ENCODE measurements at regions not wholly inside any gene's neighbourhood (a gene's known extent, or its start where the extent isn't known, plus 50 kb on each side); places are given as distances from the start of the nearest gene placed in this dataset.

DNA sequence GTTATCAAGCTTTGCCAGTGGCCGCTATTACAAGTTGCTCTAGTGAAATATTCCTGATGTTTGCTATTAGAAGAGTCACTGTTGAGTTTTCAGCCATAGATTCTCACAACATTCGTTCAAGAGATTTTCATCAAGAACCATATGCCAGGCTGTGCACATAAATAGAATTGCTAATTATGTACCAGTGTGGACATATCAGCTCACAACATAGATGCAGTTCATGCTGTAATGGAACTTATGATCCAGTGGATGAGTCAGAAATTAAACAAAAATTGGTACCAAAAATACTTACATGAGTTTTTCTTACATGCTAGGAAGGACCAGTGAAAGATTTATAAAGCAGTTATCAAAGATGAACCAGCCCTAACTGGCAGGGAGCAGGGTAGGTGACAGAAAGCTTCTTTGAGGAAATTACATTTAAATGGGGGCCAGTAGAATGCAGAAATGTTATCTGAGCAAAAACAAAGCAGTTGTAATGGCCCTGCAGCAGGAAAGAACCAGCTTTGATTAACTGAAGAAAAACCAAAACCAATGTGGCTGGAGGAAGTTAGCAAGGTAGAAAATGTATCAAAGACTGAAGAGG is 404.2 kb downstream of the DNAH5 start:
- Histone ChIP-seq H4K20me1 (ENCODE audit: insufficient read depth) (no peaks in the 10 kb centered on the region), H3K4me1 (ENCODE audit: control insufficient read depth in 1 of 2, insufficient read depth in 2 of 2, low read length in 2 of 2) (no peaks in the 10 kb centered on the region), H3K36me3 (ENCODE audit: control insufficient read depth in 1 of 2, insufficient read depth in 2 of 2, low read length in 2 of 2) (no peaks in the 10 kb centered on the region), H3K27me3 (ENCODE audit: insufficient read depth, low read length) (no peaks in the 10 kb centered on the region), H2AFZ (ENCODE audit: low read depth, low read length, poor library complexity, severe bottlenecking) (no peak overlapping the region), H3K79me2 (ENCODE audit: insufficient read depth, low read length) (no peaks in the 10 kb centered on the region), H3K9me2 (ENCODE audit: insufficient read depth) (no peaks in the 10 kb centered on the region), H3K4me3 (replicated peaks in 1 of 2; ENCODE audit: low read depth in 1 of 2, low read length in 2 of 2) (no peak overlapping the region), H3K9me3 (ENCODE audit: control insufficient read depth in 1 of 2, insufficient read depth in 1 of 2, low read depth in 1 of 2, low read length in 2 of 2) (peaks cover 12 to 15% of the 10 kb centered on the region in 2 experiments; a peak in 2 of 4 replicates), H3K4me2 (ENCODE audit: low read length) (no peak overlapping the region), H3K9ac (ENCODE audit: low read length) (no peak overlapping the region), H3K27ac (ENCODE audit: low read depth, low read length) (no peak overlapping the region)
- TF ChIP-seq REST (IDR thresholded peaks at IDR 0.05; ENCODE audit: low read depth) (no peak), POLR2AphosphoS5 (IDR thresholded peaks at IDR 0.05; ENCODE audit: low read depth, low read length) (no peak), JUND (IDR thresholded peaks at IDR 0.05) (no peak), ZNF274 (IDR thresholded peaks at IDR 0.05; ENCODE audit: low read depth, low read length) (no peak), CEBPB (IDR thresholded peaks at IDR 0.05; ENCODE audit: low read depth) (no peak), MAX (IDR thresholded peaks at IDR 0.05) (no peak), EGR1 (IDR thresholded peaks at IDR 0.05; ENCODE audit: low read depth) (no peak), EZH2phosphoT487 (IDR thresholded peaks at IDR 0.05; ENCODE audit: borderline replicate concordance) (no peak), SIN3A (IDR thresholded peaks at IDR 0.05; ENCODE audit: low read depth) (no peak), YY1 (IDR thresholded peaks at IDR 0.05; ENCODE audit: extremely low read depth, insufficient replicate concordance, low read depth, low read length) (no peak), ZFX (IDR thresholded peaks at IDR 0.05) (no peak), ELF1 (IDR thresholded peaks at IDR 0.05; ENCODE audit: borderline replicate concordance, low read depth) (no peak), SRF (IDR thresholded peaks at IDR 0.05; ENCODE audit: low read depth) (no peak), CBX3 (IDR thresholded peaks at IDR 0.05; ENCODE audit: low read depth) (no peak), TCF7L2 (IDR thresholded peaks at IDR 0.05; ENCODE audit: borderline replicate concordance, extremely low read depth, insufficient read depth, insufficient read length) (no peak), SP1 (IDR thresholded peaks at IDR 0.05; ENCODE audit: low read depth) (no peak), RAD21 (IDR thresholded peaks at IDR 0.05; ENCODE audit: low read depth) (no peak), EZH2 (IDR thresholded peaks at IDR 0.05) (no peak)
- TF ChIP-seq, protein P1, sequence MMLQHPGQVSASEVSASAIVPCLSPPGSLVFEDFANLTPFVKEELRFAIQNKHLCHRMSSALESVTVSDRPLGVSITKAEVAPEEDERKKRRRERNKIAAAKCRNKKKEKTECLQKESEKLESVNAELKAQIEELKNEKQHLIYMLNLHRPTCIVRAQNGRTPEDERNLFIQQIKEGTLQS (IDR thresholded peaks at IDR 0.05) = no peak
- TF ChIP-seq, protein P2, sequence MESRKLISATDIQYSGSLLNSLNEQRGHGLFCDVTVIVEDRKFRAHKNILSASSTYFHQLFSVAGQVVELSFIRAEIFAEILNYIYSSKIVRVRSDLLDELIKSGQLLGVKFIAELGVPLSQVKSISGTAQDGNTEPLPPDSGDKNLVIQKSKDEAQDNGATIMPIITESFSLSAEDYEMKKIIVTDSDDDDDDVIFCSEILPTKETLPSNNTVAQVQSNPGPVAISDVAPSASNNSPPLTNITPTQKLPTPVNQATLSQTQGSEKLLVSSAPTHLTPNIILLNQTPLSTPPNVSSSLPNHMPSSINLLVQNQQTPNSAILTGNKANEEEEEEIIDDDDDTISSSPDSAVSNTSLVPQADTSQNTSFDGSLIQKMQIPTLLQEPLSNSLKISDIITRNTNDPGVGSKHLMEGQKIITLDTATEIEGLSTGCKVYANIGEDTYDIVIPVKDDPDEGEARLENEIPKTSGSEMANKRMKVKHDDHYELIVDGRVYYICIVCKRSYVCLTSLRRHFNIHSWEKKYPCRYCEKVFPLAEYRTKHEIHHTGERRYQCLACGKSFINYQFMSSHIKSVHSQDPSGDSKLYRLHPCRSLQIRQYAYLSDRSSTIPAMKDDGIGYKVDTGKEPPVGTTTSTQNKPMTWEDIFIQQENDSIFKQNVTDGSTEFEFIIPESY (IDR thresholded peaks at IDR 0.05; ENCODE audit: extremely low read depth, insufficient replicate concordance, low read length) = no peak
- intact Hi-C loops (cut with micrococcal nuclease) = no loop called here
- POLR2A ChIA-PET = no interaction called here
- ATAC-seq (no peak), DNase-seq (ENCODE audit: low read depth, low spot score) (no peak)
- CTCF ChIA-PET = no interaction called here
- no TSS peak for BruUV-seq (replicated peaks)
- RAD21 ChIA-PET (ENCODE audit: low non-redundant PET in 1 of 2, low total read pairs in 2 of 2, uncharacterized antibody in 2 of 2, unreplicated experiment in 2 of 2) = no interaction called here

Data from HCT116 (cell line).